ENCODE measurements at regions not wholly inside any gene's neighbourhood (a gene's known extent, or its start where the extent isn't known, plus 50 kb on each side); places are given as distances from the start of the nearest gene placed in this dataset.
"Not testable (repeated sequence)": the region's sequence is repeated elsewhere in the genome, so short reads cannot be mapped to it uniquely, and the experiment has no call there.

- DNase-seq = no peak
- intact Hi-C loops (cut with micrococcal nuclease) = no loop called here
- no peak for ATAC-seq
Observed at GRCh38 chr9:100639854-100640253, 62.0 kb downstream of the CAVIN4 start.

- intact Hi-C loops (cut with micrococcal nuclease) = no loop called here
- DNase-seq (no peak), ATAC-seq (no peak)
Observed at GRCh38 chr9:100640447-100641050, 62.7 kb downstream of the CAVIN4 start.

- ATAC-seq (no peak), DNase-seq (no peak)
- intact Hi-C loops (cut with micrococcal nuclease) = no loop called here
Observed at GRCh38 chr9:100641166-100641565, 63.3 kb downstream of the CAVIN4 start.

- DNase-seq (no peak), ATAC-seq (no peak)
- intact Hi-C loops (cut with micrococcal nuclease) = no loop called here
Observed at GRCh38 chr9:100652850-100653249, 75.0 kb downstream of the CAVIN4 start.

- DNase-seq (no peak), ATAC-seq (no peak)
- intact Hi-C loops (cut with micrococcal nuclease) = no loop called here
Observed at GRCh38 chr9:100653643-100654334, 75.9 kb downstream of the CAVIN4 start.

GRCh38 chr9:100656851-100657250 is 79.0 kb downstream of the CAVIN4 start:
- ATAC-seq; intact Hi-C loops (cut with micrococcal nuclease): not testable (repeated sequence)

GRCh38 chr9:100661668-100662067 is 83.8 kb downstream of the CAVIN4 start:
- DNase-seq (no peak), ATAC-seq (no peak)
- intact Hi-C loops (cut with micrococcal nuclease) = no loop called here

More at GRCh38 chr9:100656851-100657250, 79.0 kb downstream of the CAVIN4 start:
- DNase-seq = not testable (repeated sequence)

GRCh38 chr9:100662122-100662521 is 84.2 kb downstream of the CAVIN4 start:
- intact Hi-C loops (cut with micrococcal nuclease) = no loop called here
- ATAC-seq (no peak), DNase-seq (no peak)

GRCh38 chr9:100667448-100667847 is 89.6 kb downstream of the CAVIN4 start:
- intact Hi-C loops (cut with micrococcal nuclease) = no loop called here
- ATAC-seq (no peak), DNase-seq (no peak)

- ATAC-seq (no peak), DNase-seq (no peak)
- intact Hi-C loops (cut with micrococcal nuclease) = no loop called here
Observed at GRCh38 chr9:100668024-100668423, 90.1 kb downstream of the CAVIN4 start.

- intact Hi-C loops (cut with micrococcal nuclease) = no loop called here
- ATAC-seq (no peak), DNase-seq (no peak)
Observed at GRCh38 chr9:100669968-100670367, 92.1 kb downstream of the CAVIN4 start.

- ATAC-seq (no peak), DNase-seq (no peak)
- intact Hi-C loops (cut with micrococcal nuclease) = no loop called here
Observed at GRCh38 chr9:100670719-100671118, 92.8 kb downstream of the CAVIN4 start.

- intact Hi-C loops (cut with micrococcal nuclease) = no loop called here
- ATAC-seq (no peak), DNase-seq (no peak)
Observed at GRCh38 chr9:100671898-100672297, 94.0 kb downstream of the CAVIN4 start.

GRCh38 chr9:100673249-100673648 is 95.4 kb downstream of the CAVIN4 start:
- intact Hi-C loops (cut with micrococcal nuclease) = no loop called here
- ATAC-seq = no peak
- DNase-seq = no peak

- intact Hi-C loops (cut with micrococcal nuclease) = no loop called here
- no peak for ATAC-seq
- no peak for DNase-seq
Observed at GRCh38 chr9:100674419-100675122, 96.7 kb downstream of the CAVIN4 start.

GRCh38 chr9:100679834-100680233 is 102.0 kb downstream of the CAVIN4 start:
- intact Hi-C loops (cut with micrococcal nuclease) = no loop called here
- ATAC-seq (no peak), DNase-seq (no peak)

- intact Hi-C loops (cut with micrococcal nuclease) = no loop called here
- DNase-seq = no peak
- ATAC-seq = no peak
Observed at GRCh38 chr9:100686420-100686819, 108.5 kb downstream of the CAVIN4 start.

GRCh38 chr9:100689635-100690034 is 111.8 kb downstream of the CAVIN4 start:
- intact Hi-C loops (cut with micrococcal nuclease) = no loop called here
- ATAC-seq = no peak
- no peak for DNase-seq

- intact Hi-C loops (cut with micrococcal nuclease) = no loop called here
- DNase-seq (no peak), ATAC-seq (no peak)
Observed at GRCh38 chr9:100690438-100690837, 112.6 kb downstream of the CAVIN4 start.

- no peak for DNase-seq
- ATAC-seq = no peak
- intact Hi-C loops (cut with micrococcal nuclease) = no loop called here
Observed at GRCh38 chr9:100697339-100697738, 119.5 kb downstream of the CAVIN4 start.

- ATAC-seq (no peak), DNase-seq (no peak)
- intact Hi-C loops (cut with micrococcal nuclease) = no loop called here
Observed at GRCh38 chr9:100698945-100699344, 121.1 kb downstream of the CAVIN4 start.
